DND-41 (cell line): ENCODE measurements at regions not wholly inside any gene's neighbourhood (a gene's known extent, or its start where the extent isn't known, plus 50 kb on each side); places are given as distances from the start of the nearest gene placed in this dataset.

ENCODE experiments used
- ATAC-seq: fragments of 200-7000 bp; cut with Tn5 transposase; 3 replicates; pipeline ENCODE4 v1.9.1; 2021; ENCODE audit warnings: low read depth; ENCODE audit not compliant: insufficient read depth
- DNase-seq: peaks from one replicate; pipeline ENCODE4 v3.0.0-alpha.2; 2020
- H2AFZ ChIP-seq: 2 replicates; pipeline ENCODE4 v1.6.0; 2012; ENCODE audit warnings: low read depth, low read length
- H3K27ac ChIP-seq: 2 replicates; pipeline ENCODE4 v1.5.1; 2012; ENCODE audit warnings: low read length, inconsistent platforms
- H3K27me3 ChIP-seq: fragments of 200-600 bp; sonication (generic); 2 replicates; pipeline ENCODE4 v1.6.0; 2012; ENCODE audit warnings: low read length, mild to moderate bottlenecking, inconsistent platforms; ENCODE audit not compliant: insufficient read depth, poor library complexity
- H3K36me3 ChIP-seq: 2 replicates; pipeline ENCODE4 v1.5.1; 2012; ENCODE audit warnings: low read length, inconsistent platforms; ENCODE audit not compliant: insufficient read depth
- H3K4me1 ChIP-seq: 2 replicates; pipeline ENCODE4 v1.5.1; 2012; ENCODE audit warnings: mild to moderate bottlenecking, low read length; ENCODE audit not compliant: insufficient read depth
- H3K4me2 ChIP-seq: 2 replicates; pipeline ENCODE4 v1.6.0; 2012; ENCODE audit warnings: mild to moderate bottlenecking, moderate library complexity, low read length, inconsistent platforms; ENCODE audit not compliant: insufficient read depth
- H3K4me3 ChIP-seq, 2 experiments: fragments of 200-600 bp in 1 of 2; shearing (Covaris generic) in 1 of 2; 2 replicates each; pipeline ENCODE4 v1.5.1; 2012 to 2016; ENCODE audit warnings: inconsistent platforms in 2 of 2, low read length in 2 of 2, mild to moderate bottlenecking in 2 of 2, low read depth in 1 of 2, moderate library complexity in 1 of 2
- H3K79me2 ChIP-seq: 2 replicates; pipeline ENCODE4 v1.6.0; 2012; ENCODE audit warnings: low read length, inconsistent platforms; ENCODE audit not compliant: insufficient read depth
- H3K9ac ChIP-seq: 2 replicates; pipeline ENCODE4 v1.6.0; 2012; ENCODE audit warnings: low read depth, mild to moderate bottlenecking, inconsistent platforms, low read length, moderate library complexity
- H3K9me3 ChIP-seq: 2 replicates; pipeline ENCODE4 v1.5.1; 2012; ENCODE audit warnings: low read length, moderate library complexity, mild to moderate bottlenecking, inconsistent platforms; ENCODE audit not compliant: insufficient read depth, severe bottlenecking
- H4K20me1 ChIP-seq: 2 replicates; pipeline ENCODE4 v1.6.0; 2012; ENCODE audit warnings: low read length; ENCODE audit not compliant: insufficient read depth
- CTCF ChIP-seq: IDR thresholded peaks from 2 replicates; pipeline ENCODE4 v1.5.1; 2012; ENCODE audit warnings: borderline replicate concordance, low read length, moderate library complexity, mild to moderate bottlenecking; ENCODE audit not compliant: poor library complexity, severe bottlenecking; ENCODE audit errors: extremely low read depth
- EZH2 ChIP-seq: IDR thresholded peaks from 3 replicates; pipeline ENCODE4 v1.6.1; 2012; ENCODE audit warnings: borderline replicate concordance, low read depth, mild to moderate bottlenecking, moderate library complexity, low read length, inconsistent platforms; ENCODE audit not compliant: severe bottlenecking

- H3K9me3 ChIP-seq = no peaks in the 10 kb centered on the region
- H3K27me3 ChIP-seq = no peaks in the 10 kb centered on the region
- no peak overlapping the region for H3K4me3 ChIP-seq
- H2AFZ ChIP-seq = no peak overlapping the region
- H3K4me1 ChIP-seq = no peaks in the 10 kb centered on the region
- no peaks in the 10 kb centered on the region for H3K36me3 ChIP-seq
- H3K79me2 ChIP-seq = no peaks in the 10 kb centered on the region
- H3K27ac ChIP-seq = no peak overlapping the region
- H3K4me2 ChIP-seq = no peak overlapping the region
- DNase-seq (no peak), ATAC-seq (no peak)
- H3K9ac ChIP-seq = no peak overlapping the region
- TF ChIP-seq CTCF (no peak), EZH2 (no peak)
- H4K20me1 ChIP-seq = no peaks in the 10 kb centered on the region
Observed at GRCh38 chrX:58051346-58051745, 141.1 kb upstream of the ZXDA start.

GRCh38 chrX:58044130-58044529, 133.9 kb upstream of the ZXDA start:
- ATAC-seq = no peak

GRCh38 chrX:58025979-58026378, 115.7 kb upstream of the ZXDA start:
- no peaks in the 10 kb centered on the region for H3K9me3 ChIP-seq
- no peaks in the 10 kb centered on the region for H3K79me2 ChIP-seq

More at GRCh38 chrX:58044130-58044529, 133.9 kb upstream of the ZXDA start:
- no peaks in the 10 kb centered on the region for H4K20me1 ChIP-seq
- no peaks in the 10 kb centered on the region for H3K4me1 ChIP-seq
- H3K4me2 ChIP-seq = no peak overlapping the region
- no peak overlapping the region for H2AFZ ChIP-seq
- no peak overlapping the region for H3K9ac ChIP-seq
- no peak for DNase-seq
- no peak for TF ChIP-seq CTCF
- TF ChIP-seq EZH2 = no peak
- H3K36me3 ChIP-seq = no peaks in the 10 kb centered on the region
- H3K27me3 ChIP-seq = no peaks in the 10 kb centered on the region
- H3K79me2 ChIP-seq = no peaks in the 10 kb centered on the region
- H3K9me3 ChIP-seq = no peaks in the 10 kb centered on the region
- no peak overlapping the region for H3K4me3 ChIP-seq
- no peak overlapping the region for H3K27ac ChIP-seq

More at GRCh38 chrX:58025979-58026378, 115.7 kb upstream of the ZXDA start:
- Histone ChIP-seq H3K4me2 (no peak overlapping the region), H3K27ac (no peak overlapping the region), H3K4me3 (no peak overlapping the region), H2AFZ (no peak overlapping the region), H3K27me3 (no peaks in the 10 kb centered on the region), H4K20me1 (no peaks in the 10 kb centered on the region), H3K36me3 (no peaks in the 10 kb centered on the region), H3K9ac (no peak overlapping the region), H3K4me1 (no peaks in the 10 kb centered on the region)
- DNase-seq = peak; percentile 37
- TF ChIP-seq EZH2 (no peak), CTCF (peak; percentile 69)
- peak; percentile 69; the same call in 2 of the 3 replicates for ATAC-seq
